A549 (cell line): ENCODE measurements at regions not wholly inside any gene's neighbourhood (a gene's known extent, or its start where the extent isn't known, plus 50 kb on each side); places are given as distances from the start of the nearest gene placed in this dataset.

Experiments used
- RARB ChIP-seq: fragments of 250-450 bp; sonication (Bioruptor Pico); IDR thresholded peaks from 2 replicates; pipeline ENCODE4 v1.8.0; 2021; ENCODE audit warnings: mild to moderate bottlenecking, moderate library complexity
- TF ChIP-seq, protein P1 (sequence below): fragments of 150-350 bp; IDR thresholded peaks from 2 replicates; pipeline ENCODE4 v1.6.1; 2014; ENCODE audit warnings: low read depth, mild to moderate bottlenecking, low read length

DNA sequence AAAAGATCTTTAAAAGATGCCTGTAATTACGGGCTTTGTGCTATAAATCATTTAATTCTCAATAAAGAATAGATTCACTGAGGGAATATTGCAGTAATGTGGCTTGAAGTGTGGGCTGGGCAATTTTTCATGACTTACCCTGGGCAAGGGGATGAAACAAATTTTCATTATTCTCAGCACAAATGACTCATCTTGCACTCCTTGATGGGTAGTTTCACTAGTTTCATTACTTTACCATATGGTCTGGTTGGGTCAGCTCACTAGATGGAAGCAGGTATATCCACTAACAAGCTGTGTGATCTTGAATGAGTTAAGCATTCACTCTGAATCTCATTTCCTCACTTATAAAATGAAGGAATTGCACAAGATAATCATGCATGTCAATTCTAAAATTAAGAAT is 234.3 kb downstream of the ABCC12 start:
- TF ChIP-seq RARB (CRISPR knock-in tag), result no peak
- TF ChIP-seq, protein P1, sequence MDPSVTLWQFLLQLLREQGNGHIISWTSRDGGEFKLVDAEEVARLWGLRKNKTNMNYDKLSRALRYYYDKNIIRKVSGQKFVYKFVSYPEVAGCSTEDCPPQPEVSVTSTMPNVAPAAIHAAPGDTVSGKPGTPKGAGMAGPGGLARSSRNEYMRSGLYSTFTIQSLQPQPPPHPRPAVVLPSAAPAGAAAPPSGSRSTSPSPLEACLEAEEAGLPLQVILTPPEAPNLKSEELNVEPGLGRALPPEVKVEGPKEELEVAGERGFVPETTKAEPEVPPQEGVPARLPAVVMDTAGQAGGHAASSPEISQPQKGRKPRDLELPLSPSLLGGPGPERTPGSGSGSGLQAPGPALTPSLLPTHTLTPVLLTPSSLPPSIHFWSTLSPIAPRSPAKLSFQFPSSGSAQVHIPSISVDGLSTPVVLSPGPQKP, result no peak
